HG02571 (cell line): ENCODE measurements at regions not wholly inside any gene's neighbourhood (a gene's known extent, or its start where the extent isn't known, plus 50 kb on each side); places are given as distances from the start of the nearest gene placed in this dataset.

Experiments used
- ATAC-seq: cut with Tn5 transposase; IDR thresholded peaks from one replicate; pipeline ENCODE4 v1.9.1; 2021; ENCODE audit warnings: mild to moderate bottlenecking, moderate library complexity; ENCODE audit not compliant: unreplicated experiment

GRCh38 chr18:42137693-42138375, 182.8 kb downstream of the PIK3C3 start:
- no peak for ATAC-seq

- no peak for ATAC-seq
Measured at GRCh38 chr18:42141439-42141838, 186.4 kb downstream of the PIK3C3 start.

- no peak for ATAC-seq
Measured at GRCh38 chr18:42155024-42155423, 200.0 kb downstream of the PIK3C3 start.

GRCh38 chr18:42156281-42156680, 201.2 kb downstream of the PIK3C3 start:
- ATAC-seq, result no peak

GRCh38 chr18:42157420-42157819, 202.4 kb downstream of the PIK3C3 start:
- no peak for ATAC-seq

GRCh38 chr18:42157878-42158277, 202.8 kb downstream of the PIK3C3 start:
- ATAC-seq, result no peak

GRCh38 chr18:42159146-42159545, 204.1 kb downstream of the PIK3C3 start:
- no peak for ATAC-seq

GRCh38 chr18:42163321-42163720, 208.3 kb downstream of the PIK3C3 start:
- ATAC-seq, result no peak

- no peak for ATAC-seq
Measured at GRCh38 chr18:42164556-42164955, 209.5 kb downstream of the PIK3C3 start.

GRCh38 chr18:42165922-42166513, 211.0 kb downstream of the PIK3C3 start:
- no peak for ATAC-seq

- ATAC-seq, result no peak
Measured at GRCh38 chr18:42168487-42168886, 213.5 kb downstream of the PIK3C3 start.

- ATAC-seq, result no peak
Measured at GRCh38 chr18:42168907-42169306, 213.9 kb downstream of the PIK3C3 start.

- no peak for ATAC-seq
Measured at GRCh38 chr18:42174909-42175308, 219.9 kb downstream of the PIK3C3 start.

- no peak for ATAC-seq
Measured at GRCh38 chr18:42176599-42176998, 221.6 kb downstream of the PIK3C3 start.

GRCh38 chr18:42177390-42177789, 222.4 kb downstream of the PIK3C3 start:
- ATAC-seq, result no peak

- no peak for ATAC-seq
Measured at GRCh38 chr18:42178376-42179080, 223.5 kb downstream of the PIK3C3 start.

GRCh38 chr18:42179542-42180121, 224.6 kb downstream of the PIK3C3 start:
- no peak for ATAC-seq

GRCh38 chr18:42181474-42181873, 226.4 kb downstream of the PIK3C3 start:
- no peak for ATAC-seq

- ATAC-seq, result no peak
Measured at GRCh38 chr18:42182728-42183700, 228.0 kb downstream of the PIK3C3 start.

- ATAC-seq, result no peak
Measured at GRCh38 chr18:42183746-42184145, 228.7 kb downstream of the PIK3C3 start.
